ENCODE measurements at regions not wholly inside any gene's neighbourhood (a gene's known extent, or its start where the extent isn't known, plus 50 kb on each side); places are given as distances from the start of the nearest gene placed in this dataset.

GRCh38 chr13:73929287-73929932 lies 204.8 kb downstream of the KLF12 start:
- no peak for DNase-seq

- DNase-seq = no peak
These were observed 209.6 kb downstream of the KLF12 start for GRCh38 chr13:73924607-73925006.

GRCh38 chr13:73922493-73923393 lies 211.5 kb downstream of the KLF12 start:
- no peak for DNase-seq

- no peak for DNase-seq
These were observed 215.5 kb downstream of the KLF12 start for GRCh38 chr13:73918691-73919090.

- DNase-seq = no peak
These were observed 220.3 kb downstream of the KLF12 start for GRCh38 chr13:73913751-73914518.

- no peak for DNase-seq
These were observed 221.0 kb downstream of the KLF12 start for GRCh38 chr13:73913079-73913740.

GRCh38 chr13:73911361-73911760 lies 222.8 kb downstream of the KLF12 start:
- DNase-seq = no peak

GRCh38 chr13:73910733-73911132 lies 223.5 kb downstream of the KLF12 start:
- DNase-seq = no peak

- no peak for DNase-seq
These were observed 225.4 kb downstream of the KLF12 start for GRCh38 chr13:73908809-73909208.

- no peak for DNase-seq
These were observed 229.6 kb downstream of the KLF12 start for GRCh38 chr13:73904625-73905024.

- DNase-seq = no peak
These were observed 230.6 kb downstream of the KLF12 start for GRCh38 chr13:73903561-73903960.

GRCh38 chr13:73902847-73903246 lies 231.4 kb downstream of the KLF12 start:
- no peak for DNase-seq

- no peak for DNase-seq
These were observed 231.9 kb downstream of the KLF12 start for GRCh38 chr13:73902296-73902695.

GRCh38 chr13:73901324-73902068 lies 232.7 kb downstream of the KLF12 start:
- DNase-seq = no peak

GRCh38 chr13:73900591-73900990 lies 233.6 kb downstream of the KLF12 start:
- no peak for DNase-seq

GRCh38 chr13:73898899-73899298 lies 235.3 kb downstream of the KLF12 start:
- no peak for DNase-seq

GRCh38 chr13:73898276-73898675 lies 235.9 kb downstream of the KLF12 start:
- no peak for DNase-seq

GRCh38 chr13:73894995-73895571 lies 239.1 kb downstream of the KLF12 start:
- DNase-seq = no peak

- DNase-seq = no peak
These were observed 240.4 kb downstream of the KLF12 start for GRCh38 chr13:73893833-73894232.

- no peak for DNase-seq
These were observed 242.4 kb downstream of the KLF12 start for GRCh38 chr13:73891805-73892204.

GRCh38 chr13:73883162-73883561 lies 251.0 kb downstream of the KLF12 start:
- DNase-seq = no peak

- no peak for DNase-seq
These were observed 253.8 kb downstream of the KLF12 start for GRCh38 chr13:73880365-73880764.

Data from NCI-H1694 (cell line).